Upper lobe of left lung (tissue), 4 donors: ENCODE measurements at regions not wholly inside any gene's neighbourhood (a gene's known extent, or its start where the extent isn't known, plus 50 kb on each side); places are given as distances from the start of the nearest gene placed in this dataset.

Source experiments
- CTCF ChIP-seq, 6 experiments: fragments of 450-650 bp in 4 of 6; fragments of 200-600 bp in 2 of 6; sonication (generic) in 2 of 6; IDR thresholded peaks; one replicate each; pipeline ENCODE4 v1.5.1; 2016 to 2019; ENCODE audit warnings: antibody characterized with exemption in 6 of 6
- EP300 ChIP-seq, 4 donors: sonication (generic); formaldehyde crosslinking; IDR thresholded peaks; one replicate each; pipeline ENCODE4 v1.5.1; 2017; ENCODE audit warnings: antibody characterized with exemption in 4 of 4, control low read depth in 2 of 4
- POLR2AphosphoS5 ChIP-seq, 2 donors: sonication (generic); formaldehyde crosslinking; IDR thresholded peaks; one replicate each; pipeline ENCODE4 v1.5.1; 2017; ENCODE audit warnings: antibody characterized with exemption in 2 of 2

GRCh38 chr13:107886118-107886517 lies 329.2 kb downstream of the LIG4 start:
- TF ChIP-seq POLR2AphosphoS5 (IDR thresholded peaks at IDR 0.05) (no peak), CTCF (IDR thresholded peaks at IDR 0.05) (no peak), EP300 (IDR thresholded peaks at IDR 0.05) (no peak)
